GM19455 (cell line): ENCODE measurements at regions not wholly inside any gene's neighbourhood (a gene's known extent, or its start where the extent isn't known, plus 50 kb on each side); places are given as distances from the start of the nearest gene placed in this dataset.

Source experiments
- ATAC-seq: cut with Tn5 transposase; IDR thresholded peaks from one replicate; pipeline ENCODE4 v1.9.1; 2021; ENCODE audit not compliant: unreplicated experiment

DNA sequence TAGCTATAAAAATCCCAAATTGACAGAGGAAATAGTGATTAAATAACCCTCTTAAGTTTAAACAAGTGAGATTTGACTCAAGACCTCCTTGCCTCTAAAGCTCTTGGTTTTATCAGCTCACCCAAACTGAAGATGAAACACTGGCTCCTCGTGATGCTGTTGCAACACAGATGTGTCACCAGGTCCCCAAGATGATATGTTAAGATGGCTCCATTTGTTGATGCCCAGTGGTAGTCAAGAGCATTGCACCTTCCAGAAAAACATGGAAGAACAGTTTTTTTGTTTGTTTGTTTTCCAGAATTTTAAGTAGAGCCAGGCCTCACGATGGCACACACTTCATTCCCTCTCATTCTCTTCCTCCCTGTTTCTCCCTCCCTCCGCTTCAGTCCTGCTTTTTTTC is 399.8 kb downstream of the TXNL1 start:
- ATAC-seq: no peak

DNA sequence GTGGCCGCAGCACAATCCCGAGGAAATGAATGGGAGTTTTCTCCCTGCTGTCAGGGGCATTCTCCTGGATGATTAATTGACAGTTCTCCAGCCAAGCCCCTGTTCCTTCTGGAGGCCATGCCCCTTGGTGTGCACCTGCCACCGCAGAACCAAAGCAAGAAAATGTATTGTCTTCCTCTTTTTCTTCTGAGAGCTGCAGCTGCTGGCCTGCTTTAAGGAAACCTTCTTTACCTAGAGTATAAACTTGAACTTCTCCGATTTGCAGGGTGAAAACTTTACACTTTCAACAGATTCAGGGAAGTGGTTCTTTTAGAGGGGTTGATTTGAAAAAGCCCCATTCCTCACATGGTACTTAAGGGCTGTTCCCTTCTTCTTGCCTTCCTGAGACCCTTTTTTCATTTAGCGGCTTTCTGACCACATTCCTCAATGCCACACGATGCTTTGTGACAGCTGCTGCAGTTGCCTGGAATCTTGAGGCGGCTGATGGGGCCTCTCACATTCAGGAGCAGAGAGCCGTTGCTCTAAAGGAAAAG is 402.8 kb downstream of the TXNL1 start:
- ATAC-seq: peak; percentile 51

- peak; percentile 42 for ATAC-seq
Measured at GRCh38 chr18:56235071-56235470, 403.3 kb downstream of the TXNL1 start.

GRCh38 chr18:56233595-56233994 is 404.8 kb downstream of the TXNL1 start:
- no peak for ATAC-seq

DNA sequence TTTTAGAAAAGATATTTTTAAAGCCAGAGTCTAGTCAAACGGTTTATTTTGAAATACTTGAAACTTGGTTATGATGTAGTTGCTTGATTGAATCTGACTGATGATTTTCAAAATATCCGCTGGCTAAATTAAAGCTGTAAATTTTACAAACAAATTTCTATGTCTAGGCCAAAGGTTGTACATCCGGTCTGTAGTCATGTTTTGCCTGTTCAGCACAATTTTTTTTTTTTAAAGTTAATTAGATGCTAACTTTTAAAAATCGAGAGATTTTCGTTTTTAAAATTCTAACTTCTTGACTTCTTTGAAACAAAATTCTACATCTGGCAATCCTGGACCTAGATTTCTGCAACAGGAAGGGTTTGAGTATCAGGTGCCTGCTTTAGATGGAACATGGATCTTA is 412.4 kb downstream of the TXNL1 start:
- ATAC-seq: no peak

- ATAC-seq: no peak
Measured at GRCh38 chr18:56224669-56225561, 413.5 kb downstream of the TXNL1 start.

- no peak for ATAC-seq
Measured at GRCh38 chr18:56221195-56222065, 417.0 kb downstream of the TXNL1 start.

GRCh38 chr18:56217406-56217805 is 421.0 kb downstream of the TXNL1 start:
- no peak for ATAC-seq

DNA sequence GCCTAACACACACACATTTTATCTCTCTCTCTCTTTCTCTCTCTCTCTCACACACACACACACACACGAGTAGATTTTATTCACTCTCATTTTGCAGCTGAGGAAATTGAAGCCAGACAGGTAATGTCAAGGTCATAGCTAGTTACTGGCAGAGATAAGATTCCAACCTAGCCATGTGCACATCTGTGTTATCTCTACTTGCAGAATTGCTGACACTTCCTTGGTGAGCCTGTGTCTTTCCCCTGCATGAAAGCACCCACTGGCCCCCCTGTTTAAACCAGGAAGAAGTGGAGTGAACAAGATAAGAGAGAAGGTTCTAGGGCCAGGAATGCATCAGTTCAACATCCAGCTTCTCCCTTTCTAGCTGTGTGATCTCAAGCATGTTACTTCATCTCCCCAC is 423.7 kb downstream of the TXNL1 start:
- no peak for ATAC-seq

- ATAC-seq: no peak
Measured at GRCh38 chr18:56210520-56210919, 427.9 kb downstream of the TXNL1 start.

DNA sequence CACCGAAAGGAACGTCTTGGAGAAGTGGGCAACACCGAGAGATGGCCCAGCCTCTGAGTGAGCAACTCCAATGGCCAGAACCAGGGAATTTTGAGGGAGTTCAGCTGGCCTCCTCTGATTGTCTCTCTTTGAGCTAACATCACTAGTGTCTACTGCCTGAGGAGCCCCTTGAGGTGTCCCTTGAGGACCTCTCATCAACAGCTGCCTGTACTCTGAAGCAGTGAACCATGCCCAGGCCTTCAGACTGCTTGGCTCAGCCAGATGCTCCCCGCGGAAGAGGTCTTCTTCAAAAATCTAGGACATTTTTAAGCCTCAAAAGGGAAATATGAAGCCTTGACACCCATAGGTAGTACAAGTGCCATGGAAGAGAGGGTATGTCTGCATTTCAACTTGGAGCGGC is 430.4 kb downstream of the TXNL1 start:
- ATAC-seq: no peak

- no peak for ATAC-seq
Measured at GRCh38 chr18:56204052-56204451, 434.3 kb downstream of the TXNL1 start.

GRCh38 chr18:56202678-56203077 is 435.7 kb downstream of the TXNL1 start:
- ATAC-seq: no peak

DNA sequence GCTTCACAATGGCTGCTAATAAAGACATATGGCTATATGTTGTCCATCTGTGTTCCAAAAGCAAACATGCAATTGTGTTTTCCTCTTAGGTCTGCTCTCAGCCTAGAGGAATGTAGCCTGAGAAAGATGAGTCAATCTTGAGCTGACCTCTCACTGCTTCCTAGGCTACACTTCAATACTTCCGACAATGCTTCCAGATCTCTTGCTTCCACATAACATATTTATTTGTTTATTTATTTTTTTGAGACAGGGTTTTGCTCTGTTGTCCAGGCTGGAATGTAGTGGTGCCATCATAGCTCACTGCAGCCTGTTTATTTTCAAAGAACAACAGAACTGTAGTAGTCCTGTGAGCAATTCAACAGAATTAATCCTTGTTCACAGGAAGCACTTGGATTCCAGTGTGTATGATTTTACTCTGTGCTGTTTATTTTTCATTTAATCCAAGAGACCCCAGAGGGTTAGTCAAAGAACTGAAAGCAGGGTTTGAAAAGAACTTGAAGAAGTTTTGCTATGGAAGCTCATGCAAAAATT is 437.9 kb downstream of the TXNL1 start:
- no peak for ATAC-seq

GRCh38 chr18:56199580-56200330 is 438.6 kb downstream of the TXNL1 start:
- no peak for ATAC-seq

- no peak for ATAC-seq
Measured at GRCh38 chr18:56197241-56197859, 441.0 kb downstream of the TXNL1 start.

DNA sequence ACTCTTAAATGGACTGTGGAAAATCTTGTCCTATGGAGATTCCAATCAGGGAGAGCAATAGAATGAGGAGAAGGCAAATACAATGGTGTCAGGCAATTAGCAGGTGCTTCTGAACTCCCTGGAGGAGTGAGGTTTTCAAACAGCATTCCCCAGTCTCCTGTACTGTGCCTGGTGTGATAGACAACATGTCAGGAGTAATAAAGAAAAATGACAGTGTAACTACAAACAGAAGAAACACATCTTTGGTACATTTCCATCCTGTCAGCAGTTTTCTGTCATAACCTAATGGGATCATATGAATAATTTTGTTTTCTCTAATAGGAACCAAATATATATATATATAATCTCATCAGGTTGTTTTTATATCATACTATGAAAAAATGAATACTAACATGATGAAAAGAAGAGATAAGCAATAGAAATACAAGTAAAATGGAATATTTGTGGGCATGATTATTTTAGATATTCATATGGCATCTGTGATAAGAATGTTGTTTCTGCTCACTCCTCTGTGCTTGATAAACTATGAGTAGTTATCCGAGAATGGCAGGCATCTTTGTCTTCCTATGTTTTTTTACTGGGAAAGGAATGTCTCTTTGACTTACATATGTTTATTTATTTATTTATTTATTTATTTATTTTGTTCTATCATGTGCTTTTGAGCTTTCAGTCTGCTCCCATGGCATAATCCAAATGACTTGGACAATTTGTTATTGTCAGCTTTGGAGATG is 441.7 kb downstream of the TXNL1 start:
- no peak for ATAC-seq

DNA sequence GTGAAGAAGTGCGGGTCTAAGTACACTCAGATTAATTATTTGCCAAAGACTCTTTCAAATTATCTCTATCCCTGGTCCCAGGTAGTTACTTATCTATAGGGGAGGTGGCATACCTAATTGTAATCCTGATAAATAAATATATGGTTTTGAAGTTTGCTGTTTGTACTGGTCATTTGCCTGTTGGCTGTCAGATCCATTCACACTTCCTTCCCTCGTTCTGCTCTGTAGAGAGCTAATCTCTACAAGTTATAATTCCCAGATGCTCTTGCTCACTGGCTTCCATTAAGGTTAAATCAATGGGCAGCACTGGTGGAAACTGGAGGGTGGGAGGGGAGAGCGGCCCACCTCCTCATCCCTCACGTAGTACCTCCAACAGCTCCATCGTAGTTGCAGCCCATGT is 447.1 kb downstream of the TXNL1 start:
- ATAC-seq: no peak

- ATAC-seq: no peak
Measured at GRCh38 chr18:56189615-56190014, 448.8 kb downstream of the TXNL1 start.
